H1 (cell line): ENCODE measurements at regions not wholly inside any gene's neighbourhood (a gene's known extent, or its start where the extent isn't known, plus 50 kb on each side); places are given as distances from the start of the nearest gene placed in this dataset.

Experiments used
- SIX5 ChIP-seq: IDR thresholded peaks from 2 replicates; pipeline ENCODE4 v1.6.1; 2011; ENCODE audit warnings: mild to moderate bottlenecking, low read depth, low read length
- TF ChIP-seq, protein P1 (sequence below), 3 experiments: IDR thresholded peaks; 1 replicate in 2 of 3; 2 replicates in 1 of 3; pipeline versions ENCODE4 v1.5.1 to v1.6.1; 2011; ENCODE audit warnings: low read length in 3 of 3, mild to moderate bottlenecking in 3 of 3, inconsistent platforms in 2 of 3, low read depth in 1 of 3, moderate library complexity in 1 of 3; ENCODE audit not compliant: insufficient read depth in 1 of 3; ENCODE audit errors: control extremely low read depth in 1 of 3
- TF ChIP-seq, protein P2 (sequence below): IDR thresholded peaks from 2 replicates; pipeline ENCODE4 v1.6.1; 2012; ENCODE audit warnings: inconsistent platforms
- TF ChIP-seq, protein P3 (sequence below): IDR thresholded peaks from 2 replicates; pipeline ENCODE4 v1.6.1; 2012; ENCODE audit warnings: low read length, inconsistent platforms

DNA sequence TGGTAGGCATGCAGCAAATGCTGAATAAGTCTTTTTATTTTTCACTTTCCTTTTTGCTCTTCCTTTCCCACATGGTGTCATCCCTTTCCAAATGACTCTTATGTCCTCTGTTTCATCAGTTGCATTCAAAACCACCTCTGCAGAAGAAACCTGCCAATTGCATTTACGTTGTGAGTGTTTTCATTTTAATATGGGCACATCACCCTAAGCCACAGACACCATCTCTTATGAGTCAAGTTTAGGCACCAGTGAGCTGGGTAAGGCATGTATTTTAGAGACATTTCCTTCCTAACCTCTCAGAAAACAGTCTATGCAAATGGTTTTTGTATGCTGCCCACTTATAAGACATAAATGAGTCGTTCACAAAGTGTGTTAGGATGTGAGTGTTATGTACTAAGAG lies 223.3 kb upstream of the ADAMTS9 start:
- TF ChIP-seq, protein P1, sequence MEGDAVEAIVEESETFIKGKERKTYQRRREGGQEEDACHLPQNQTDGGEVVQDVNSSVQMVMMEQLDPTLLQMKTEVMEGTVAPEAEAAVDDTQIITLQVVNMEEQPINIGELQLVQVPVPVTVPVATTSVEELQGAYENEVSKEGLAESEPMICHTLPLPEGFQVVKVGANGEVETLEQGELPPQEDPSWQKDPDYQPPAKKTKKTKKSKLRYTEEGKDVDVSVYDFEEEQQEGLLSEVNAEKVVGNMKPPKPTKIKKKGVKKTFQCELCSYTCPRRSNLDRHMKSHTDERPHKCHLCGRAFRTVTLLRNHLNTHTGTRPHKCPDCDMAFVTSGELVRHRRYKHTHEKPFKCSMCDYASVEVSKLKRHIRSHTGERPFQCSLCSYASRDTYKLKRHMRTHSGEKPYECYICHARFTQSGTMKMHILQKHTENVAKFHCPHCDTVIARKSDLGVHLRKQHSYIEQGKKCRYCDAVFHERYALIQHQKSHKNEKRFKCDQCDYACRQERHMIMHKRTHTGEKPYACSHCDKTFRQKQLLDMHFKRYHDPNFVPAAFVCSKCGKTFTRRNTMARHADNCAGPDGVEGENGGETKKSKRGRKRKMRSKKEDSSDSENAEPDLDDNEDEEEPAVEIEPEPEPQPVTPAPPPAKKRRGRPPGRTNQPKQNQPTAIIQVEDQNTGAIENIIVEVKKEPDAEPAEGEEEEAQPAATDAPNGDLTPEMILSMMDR (IDR thresholded peaks at IDR 0.05; ENCODE audit: control extremely low read depth in 1 of 3, insufficient read depth in 1 of 3, low read depth in 1 of 3, low read length in 3 of 3): no peak
- no peak for TF ChIP-seq SIX5
- TF ChIP-seq, protein P2, sequence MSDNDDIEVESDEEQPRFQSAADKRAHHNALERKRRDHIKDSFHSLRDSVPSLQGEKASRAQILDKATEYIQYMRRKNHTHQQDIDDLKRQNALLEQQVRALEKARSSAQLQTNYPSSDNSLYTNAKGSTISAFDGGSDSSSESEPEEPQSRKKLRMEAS: no peak
- TF ChIP-seq, protein P3, sequence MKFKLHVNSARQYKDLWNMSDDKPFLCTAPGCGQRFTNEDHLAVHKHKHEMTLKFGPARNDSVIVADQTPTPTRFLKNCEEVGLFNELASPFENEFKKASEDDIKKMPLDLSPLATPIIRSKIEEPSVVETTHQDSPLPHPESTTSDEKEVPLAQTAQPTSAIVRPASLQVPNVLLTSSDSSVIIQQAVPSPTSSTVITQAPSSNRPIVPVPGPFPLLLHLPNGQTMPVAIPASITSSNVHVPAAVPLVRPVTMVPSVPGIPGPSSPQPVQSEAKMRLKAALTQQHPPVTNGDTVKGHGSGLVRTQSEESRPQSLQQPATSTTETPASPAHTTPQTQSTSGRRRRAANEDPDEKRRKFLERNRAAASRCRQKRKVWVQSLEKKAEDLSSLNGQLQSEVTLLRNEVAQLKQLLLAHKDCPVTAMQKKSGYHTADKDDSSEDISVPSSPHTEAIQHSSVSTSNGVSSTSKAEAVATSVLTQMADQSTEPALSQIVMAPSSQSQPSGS: no peak
